ENCODE measurements at regions not wholly inside any gene's neighbourhood (a gene's known extent, or its start where the extent isn't known, plus 50 kb on each side); places are given as distances from the start of the nearest gene placed in this dataset.

- DNase-seq = no peak
Observed at GRCh38 chr3:14338898-14339458, 63.4 kb upstream of the SLC6A6 start.

- DNase-seq = no peak
Observed at GRCh38 chr3:14340960-14341708, 61.3 kb upstream of the SLC6A6 start.

GRCh38 chr3:14343338-14344112, 58.9 kb upstream of the SLC6A6 start:
- DNase-seq = no peak

- no peak for DNase-seq
Observed at GRCh38 chr3:14344351-14344750, 58.1 kb upstream of the SLC6A6 start.

GRCh38 chr3:14345496-14346150, 56.8 kb upstream of the SLC6A6 start:
- DNase-seq = no peak

- DNase-seq = no peak
Observed at GRCh38 chr3:14346191-14346590, 56.2 kb upstream of the SLC6A6 start.

GRCh38 chr3:14346642-14347041, 55.8 kb upstream of the SLC6A6 start:
- no peak for DNase-seq

GRCh38 chr3:14347110-14347509, 55.3 kb upstream of the SLC6A6 start:
- DNase-seq = no peak

GRCh38 chr3:14351617-14352001, 50.8 kb upstream of the SLC6A6 start:
- no peak for DNase-seq

- DNase-seq = no peak
Observed at GRCh38 chr3:14352002-14352627, 50.3 kb upstream of the SLC6A6 start.

Measured in NCI-H1417 (cell line).